Activated naive CD8-positive, alpha-beta T cell treated with anti-CD3 and anti-CD28 coated beads, Interleukin-2, amount 10 ng/mL, durations not matched to agents 7 days and 5 days (primary cell): ENCODE measurements at regions not wholly inside any gene's neighbourhood (a gene's known extent, or its start where the extent isn't known, plus 50 kb on each side); places are given as distances from the start of the nearest gene placed in this dataset.
"Not testable (repeated sequence)": the region's sequence is repeated elsewhere in the genome, so short reads cannot be mapped to it uniquely, and the experiment has no call there.

Experiments used
- ATAC-seq: fragments of 150-1000 bp; cut with Tn5 transposase; one replicate; pipeline ENCODE4 v1.10.0; 2021; ENCODE audit warnings: low read depth, moderate library complexity
- POLR2A ChIA-PET: fragments of 350-600 bp; sonication (Branson Sonifier 250); formaldehyde crosslinking; loops from one replicate; lab custom pipeline; 2021; ENCODE audit warnings: antibody characterized with exemption; lab: Charles Lee
- DNase-seq: peaks from one replicate; pipeline ENCODE4 v3.0.0; 2021
- H3K27ac Mint-ChIP-seq: one replicate; pipeline ENCODE4 v1.8.0; 2022; ENCODE audit warnings: mild to moderate bottlenecking, mixed read lengths
- H3K27me3 Mint-ChIP-seq: one replicate; pipeline ENCODE4 v1.8.0; 2022; ENCODE audit warnings: mild to moderate bottlenecking, moderate library complexity, mixed read lengths
- H3K36me3 Mint-ChIP-seq: one replicate; pipeline ENCODE4 v1.8.0; 2021; ENCODE audit warnings: mild to moderate bottlenecking, mixed read lengths
- H3K4me1 Mint-ChIP-seq: one replicate; pipeline ENCODE4 v1.8.0; 2021; ENCODE audit warnings: mixed read lengths
- H3K4me3 Mint-ChIP-seq: one replicate; pipeline ENCODE4 v1.8.0; 2022; ENCODE audit warnings: mild to moderate bottlenecking, moderate library complexity, mixed read lengths
- H3K9me3 Mint-ChIP-seq: one replicate; pipeline ENCODE4 v1.8.0; 2021; ENCODE audit warnings: mixed read lengths

DNA sequence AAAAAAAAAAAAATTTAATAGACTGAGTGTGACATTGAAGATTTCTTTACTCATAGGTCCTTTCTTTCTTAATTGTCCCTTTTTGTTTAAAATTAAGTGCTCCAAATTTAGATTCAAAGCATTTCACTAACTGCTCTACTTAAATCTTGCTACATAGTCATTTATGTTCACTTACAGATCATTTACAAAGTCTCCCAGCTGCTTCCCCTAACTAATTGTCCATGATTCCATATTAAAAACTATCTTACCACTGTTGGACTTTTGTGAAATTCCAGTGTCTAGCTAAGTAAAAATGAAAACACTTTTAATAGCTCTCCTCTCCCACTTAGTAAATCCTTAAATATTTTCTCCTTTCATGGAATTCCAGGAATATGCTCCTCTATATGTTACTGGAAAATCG, 850.5 kb downstream of the NR2F1-AS1 start:
- no peak for DNase-seq
- POLR2A ChIA-PET = no interaction called here
- Mint-ChIP-seq H3K27ac (no peak overlapping the region), H3K4me3 (no peak overlapping the region), H3K27me3 (no peaks in the 10 kb centered on the region), H3K9me3 (no peaks in the 10 kb centered on the region), H3K4me1 (no peaks in the 10 kb centered on the region), H3K36me3 (no peaks in the 10 kb centered on the region)
- no peak for ATAC-seq

DNA sequence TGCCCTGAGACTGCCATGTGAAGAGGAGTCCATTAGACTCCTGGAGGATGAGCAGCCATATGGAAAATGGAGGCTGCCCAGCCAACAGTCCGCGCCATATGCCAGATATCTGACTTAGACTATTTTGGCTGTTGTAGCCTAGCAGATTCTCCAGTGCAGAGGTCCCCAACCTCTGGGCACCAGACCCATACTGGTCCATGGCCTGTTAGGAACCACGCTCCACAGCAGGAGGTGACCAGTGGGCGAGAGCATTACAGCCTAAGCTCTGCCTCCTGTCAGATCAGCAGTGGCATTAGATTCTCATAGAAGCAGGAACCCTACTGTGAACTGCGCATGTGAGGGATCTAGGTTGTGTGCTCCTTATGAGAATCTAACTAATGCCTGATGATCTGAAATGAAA, 851.9 kb downstream of the NR2F1-AS1 start:
- no peaks in the 10 kb centered on the region for H3K9me3 Mint-ChIP-seq
- POLR2A ChIA-PET = no interaction called here
- H3K36me3 Mint-ChIP-seq = no peaks in the 10 kb centered on the region
- H3K27me3 Mint-ChIP-seq = no peaks in the 10 kb centered on the region
- H3K4me3 Mint-ChIP-seq = no peak overlapping the region
- DNase-seq = no peak
- no peak overlapping the region for H3K27ac Mint-ChIP-seq
- ATAC-seq = no peak
- no peaks in the 10 kb centered on the region for H3K4me1 Mint-ChIP-seq

DNA sequence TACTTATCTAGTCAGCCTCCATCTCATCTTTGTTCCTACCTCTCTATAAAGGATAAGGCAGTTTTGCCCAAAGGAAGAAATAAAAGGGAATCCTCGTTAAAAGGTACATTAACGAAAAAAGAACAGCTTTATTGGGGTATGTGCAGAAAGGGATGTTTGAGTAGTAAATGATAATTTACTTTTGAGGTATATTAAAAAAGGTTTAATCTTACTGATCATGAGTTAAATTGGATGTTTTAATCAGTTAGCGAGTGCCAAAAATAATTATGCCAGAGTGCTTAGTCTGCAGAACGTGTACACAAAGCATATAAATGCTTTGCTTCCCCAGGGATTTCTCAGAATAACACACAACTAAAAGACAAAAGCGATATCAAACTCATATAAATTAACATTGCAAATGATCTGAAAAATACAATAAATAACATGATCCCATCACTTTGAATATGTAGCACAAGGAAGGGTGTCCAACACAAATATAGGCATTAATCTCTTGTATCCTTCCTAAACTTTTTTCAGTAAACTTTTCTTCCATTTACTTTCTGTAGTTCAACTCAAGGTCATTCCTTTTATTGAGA, 865.0 kb downstream of the NR2F1-AS1 start:
- no peaks in the 10 kb centered on the region for H3K9me3 Mint-ChIP-seq
- H3K4me3 Mint-ChIP-seq = no peak overlapping the region
- no peaks in the 10 kb centered on the region for H3K4me1 Mint-ChIP-seq
- no peak overlapping the region for H3K27ac Mint-ChIP-seq
- DNase-seq = no peak
- no peaks in the 10 kb centered on the region for H3K36me3 Mint-ChIP-seq
- ATAC-seq = no peak
- H3K27me3 Mint-ChIP-seq = no peaks in the 10 kb centered on the region
- POLR2A ChIA-PET = no interaction called here

DNA sequence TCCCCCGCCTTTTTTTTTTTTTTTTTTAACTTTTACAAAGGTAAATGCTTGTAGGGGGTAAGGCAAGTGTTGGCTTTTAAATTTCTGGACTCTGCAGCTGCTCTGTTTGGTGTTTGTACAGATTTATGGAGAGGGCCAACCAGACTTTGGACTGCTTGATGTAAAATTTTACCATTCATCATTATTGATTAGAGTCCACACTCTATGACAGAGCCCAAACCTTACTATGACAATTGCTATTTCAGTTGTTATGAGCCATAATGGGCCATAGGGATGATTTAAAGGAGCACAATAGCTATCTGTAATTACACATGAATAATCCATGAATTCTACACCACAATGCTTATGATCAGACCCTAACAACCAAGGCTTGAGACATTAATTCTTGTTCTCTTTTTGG, 867.2 kb downstream of the NR2F1-AS1 start:
- no peak overlapping the region for H3K4me3 Mint-ChIP-seq
- no peaks in the 10 kb centered on the region for H3K27me3 Mint-ChIP-seq
- no peaks in the 10 kb centered on the region for H3K36me3 Mint-ChIP-seq
- DNase-seq = no peak
- no peak for ATAC-seq
- no peaks in the 10 kb centered on the region for H3K4me1 Mint-ChIP-seq
- POLR2A ChIA-PET = no interaction called here
- no peak overlapping the region for H3K27ac Mint-ChIP-seq
- H3K9me3 Mint-ChIP-seq = no peaks in the 10 kb centered on the region

DNA sequence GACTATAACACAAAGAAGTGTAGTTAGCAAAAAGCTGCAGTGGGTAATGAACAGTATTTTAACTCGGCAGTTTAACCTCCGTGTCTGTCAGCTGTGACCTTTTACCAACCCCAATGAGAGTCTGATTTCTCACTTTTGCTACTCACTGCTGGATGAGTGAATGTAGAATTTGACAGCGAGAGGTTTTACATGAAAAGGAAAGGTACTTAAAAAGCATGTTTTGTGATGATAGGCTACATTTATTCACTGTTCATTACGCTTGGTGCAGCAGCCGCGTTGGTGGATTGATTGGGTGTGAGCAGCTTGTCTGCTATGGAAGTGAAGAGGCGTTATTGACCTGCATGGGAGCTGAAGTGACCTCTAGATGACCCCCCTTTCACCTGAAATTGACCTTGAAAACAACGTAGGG, 867.7 kb downstream of the NR2F1-AS1 start:
- Mint-ChIP-seq H3K27me3 (no peaks in the 10 kb centered on the region), H3K4me1 (no peaks in the 10 kb centered on the region), H3K36me3 (no peaks in the 10 kb centered on the region), H3K9me3 (no peaks in the 10 kb centered on the region), H3K4me3 (no peak overlapping the region), H3K27ac (no peak overlapping the region)
- POLR2A ChIA-PET = no interaction called here
- DNase-seq (no peak), ATAC-seq (no peak)

DNA sequence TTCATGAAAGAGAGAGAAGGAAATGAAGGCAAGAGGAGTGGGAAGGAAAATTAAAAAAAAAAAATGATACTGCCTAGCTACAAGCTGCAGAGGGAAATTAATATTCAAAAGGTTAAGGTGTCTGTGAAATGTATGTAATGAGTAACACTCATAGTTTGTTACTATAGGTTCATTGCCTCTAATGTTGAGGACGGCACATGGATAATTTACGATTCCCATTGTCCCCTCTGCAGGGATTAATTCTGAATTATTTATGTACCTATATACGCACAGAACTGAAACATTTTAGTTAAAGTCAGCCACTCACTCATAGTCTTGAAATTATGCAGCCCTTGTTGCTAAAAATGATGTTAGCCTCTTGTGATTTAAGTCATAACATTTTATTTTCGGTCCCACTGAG, 869.1 kb downstream of the NR2F1-AS1 start:
- no peak for ATAC-seq
- DNase-seq = no peak
- H3K27ac Mint-ChIP-seq = no peak overlapping the region
- POLR2A ChIA-PET = no interaction called here
- no peaks in the 10 kb centered on the region for H3K4me1 Mint-ChIP-seq
- H3K36me3 Mint-ChIP-seq = no peaks in the 10 kb centered on the region
- H3K27me3 Mint-ChIP-seq = no peaks in the 10 kb centered on the region
- H3K9me3 Mint-ChIP-seq = no peaks in the 10 kb centered on the region
- no peak overlapping the region for H3K4me3 Mint-ChIP-seq

DNA sequence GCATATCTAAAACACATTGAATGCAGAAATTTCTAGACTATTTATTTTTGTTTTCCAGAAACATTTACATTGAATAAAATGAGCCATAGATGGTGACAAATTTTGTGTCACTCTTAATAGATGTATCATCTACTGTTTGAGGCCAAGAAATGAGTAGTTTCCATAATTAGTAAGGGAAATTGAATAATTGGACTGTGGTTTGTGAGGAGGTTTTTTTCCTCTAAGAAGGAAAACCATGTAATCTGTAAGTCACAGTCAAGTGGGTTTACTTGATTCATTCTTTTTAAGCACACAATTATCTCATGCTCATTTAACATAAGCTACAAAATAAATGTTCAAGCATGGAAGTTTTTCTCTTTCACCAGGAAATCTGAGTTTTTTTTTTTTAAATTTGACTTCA, 876.4 kb downstream of the NR2F1-AS1 start:
- no peaks in the 10 kb centered on the region for H3K27me3 Mint-ChIP-seq
- H3K36me3 Mint-ChIP-seq = no peaks in the 10 kb centered on the region
- no peak overlapping the region for H3K4me3 Mint-ChIP-seq
- POLR2A ChIA-PET = no interaction called here
- no peaks in the 10 kb centered on the region for H3K4me1 Mint-ChIP-seq
- no peak for ATAC-seq
- no peaks in the 10 kb centered on the region for H3K9me3 Mint-ChIP-seq
- no peak for DNase-seq
- no peak overlapping the region for H3K27ac Mint-ChIP-seq

DNA sequence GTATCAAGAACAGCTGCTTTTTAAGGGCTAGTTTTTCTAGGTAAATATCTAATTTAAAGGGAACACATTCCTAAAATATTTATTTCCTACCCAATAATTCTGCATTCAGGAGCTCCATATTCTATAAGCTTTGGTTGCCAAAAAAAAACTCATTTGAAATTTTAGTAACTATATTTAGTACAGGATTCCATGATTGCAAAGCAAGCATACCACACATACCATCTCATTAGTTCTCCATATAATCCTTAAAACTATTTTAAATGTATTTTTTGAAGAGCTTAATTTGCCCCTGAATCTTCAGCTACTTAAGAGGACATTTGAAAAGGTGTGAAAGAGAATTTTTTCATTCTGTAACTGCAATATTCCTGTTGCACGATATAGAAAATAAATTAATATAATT, 877.0 kb downstream of the NR2F1-AS1 start:
- Mint-ChIP-seq H3K36me3 (no peaks in the 10 kb centered on the region), H3K27ac (no peak overlapping the region), H3K27me3 (no peaks in the 10 kb centered on the region), H3K9me3 (no peaks in the 10 kb centered on the region), H3K4me3 (no peak overlapping the region), H3K4me1 (no peaks in the 10 kb centered on the region)
- no peak for DNase-seq
- POLR2A ChIA-PET = no interaction called here
- ATAC-seq = no peak

DNA sequence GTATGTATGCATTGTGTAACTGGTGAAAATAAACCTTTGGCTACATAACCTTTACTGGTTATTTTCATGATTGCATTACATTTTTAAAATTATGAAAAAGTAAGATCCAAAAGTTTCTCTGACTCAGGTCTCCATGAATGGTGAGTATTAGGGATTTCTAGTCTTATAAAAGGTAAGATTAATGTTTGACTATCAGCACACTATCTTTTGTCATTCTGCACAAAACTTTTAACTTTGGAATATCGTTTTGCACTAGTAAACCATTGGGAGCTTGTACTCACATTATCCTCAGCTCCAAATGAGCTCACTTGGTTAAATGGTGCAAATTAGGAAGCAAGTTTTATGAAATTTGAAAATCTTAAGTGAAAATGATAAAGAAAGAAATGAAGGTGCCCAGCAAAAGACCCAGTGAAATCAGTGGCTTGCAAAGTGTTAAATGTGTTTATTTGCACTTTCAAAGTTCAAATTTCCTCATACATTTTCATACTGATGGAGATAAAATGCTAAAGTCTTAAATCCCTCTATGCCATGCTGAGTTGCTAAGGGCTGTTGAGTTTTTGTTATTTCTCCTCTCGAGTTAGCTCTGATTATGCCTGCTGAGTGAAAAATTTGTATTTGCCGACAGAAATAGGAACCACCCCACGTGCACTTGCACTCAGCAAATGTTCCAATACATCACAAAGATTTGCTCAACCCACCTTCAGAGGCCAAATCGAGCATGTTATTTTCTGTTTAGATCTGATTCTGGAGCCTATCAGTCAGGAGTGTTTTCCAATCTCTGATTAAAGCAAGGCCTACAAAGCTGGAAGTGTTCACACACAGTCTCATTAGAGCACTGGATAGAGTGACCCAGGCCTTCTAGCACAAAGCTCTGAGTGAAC, 885.7 kb downstream of the NR2F1-AS1 start:
- no peak for DNase-seq
- Mint-ChIP-seq H3K27me3 (no peaks in the 10 kb centered on the region), H3K4me3 (no peak overlapping the region), H3K27ac (no peak overlapping the region), H3K9me3 (peaks cover 4% of the 10 kb centered on the region), H3K36me3 (no peaks in the 10 kb centered on the region), H3K4me1 (no peaks in the 10 kb centered on the region)
- POLR2A ChIA-PET = no interaction called here
- ATAC-seq = no peak

DNA sequence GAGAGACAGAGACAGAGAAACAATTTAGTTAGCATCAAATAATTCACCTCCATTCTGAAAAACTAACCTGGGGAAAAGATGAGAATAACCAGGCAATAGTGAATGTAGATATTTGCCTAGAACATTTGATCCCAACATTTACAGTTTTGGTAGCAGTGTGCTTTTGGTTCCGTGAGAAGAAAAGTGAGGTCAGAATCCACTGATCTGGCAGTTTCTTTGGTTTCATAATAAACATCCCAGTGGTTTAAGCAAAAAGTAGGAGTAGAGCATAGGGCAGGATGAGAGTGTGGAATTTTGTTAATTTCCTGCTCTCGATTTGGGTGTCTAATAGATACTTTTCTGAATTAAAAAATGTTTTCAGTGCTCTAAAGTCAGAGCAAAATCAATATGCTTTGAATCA, 887.0 kb downstream of the NR2F1-AS1 start:
- H3K36me3 Mint-ChIP-seq = no peaks in the 10 kb centered on the region
- no peak overlapping the region for H3K27ac Mint-ChIP-seq
- no peaks in the 10 kb centered on the region for H3K4me1 Mint-ChIP-seq
- POLR2A ChIA-PET = no interaction called here
- no peak overlapping the region for H3K4me3 Mint-ChIP-seq
- no peak for DNase-seq
- H3K27me3 Mint-ChIP-seq = no peaks in the 10 kb centered on the region
- H3K9me3 Mint-ChIP-seq = peaks cover 4% of the 10 kb centered on the region
- ATAC-seq = no peak

DNA sequence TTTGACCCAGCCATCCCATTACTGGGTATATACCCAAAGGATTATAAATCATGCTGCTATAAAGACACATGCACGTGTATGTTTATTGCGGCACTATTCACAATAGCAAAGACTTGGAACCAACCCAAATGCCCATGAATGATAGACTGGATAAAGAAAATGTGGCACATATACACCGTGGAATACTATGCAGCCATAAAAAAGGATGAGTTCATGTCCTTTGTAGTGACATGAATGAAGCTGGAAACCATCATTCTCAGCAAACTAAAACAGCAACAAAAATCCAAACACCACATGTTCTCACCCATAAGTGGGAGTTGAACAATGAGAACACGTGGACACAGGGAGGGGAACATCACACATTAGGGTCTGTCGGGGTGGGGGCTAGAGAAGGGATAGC, 889.1 kb downstream of the NR2F1-AS1 start:
- POLR2A ChIA-PET, H3K9me3 Mint-ChIP-seq, H3K27ac Mint-ChIP-seq, H3K36me3 Mint-ChIP-seq, ATAC-seq, H3K27me3 Mint-ChIP-seq, H3K4me1 Mint-ChIP-seq, H3K4me3 Mint-ChIP-seq, DNase-seq: not testable (repeated sequence)

DNA sequence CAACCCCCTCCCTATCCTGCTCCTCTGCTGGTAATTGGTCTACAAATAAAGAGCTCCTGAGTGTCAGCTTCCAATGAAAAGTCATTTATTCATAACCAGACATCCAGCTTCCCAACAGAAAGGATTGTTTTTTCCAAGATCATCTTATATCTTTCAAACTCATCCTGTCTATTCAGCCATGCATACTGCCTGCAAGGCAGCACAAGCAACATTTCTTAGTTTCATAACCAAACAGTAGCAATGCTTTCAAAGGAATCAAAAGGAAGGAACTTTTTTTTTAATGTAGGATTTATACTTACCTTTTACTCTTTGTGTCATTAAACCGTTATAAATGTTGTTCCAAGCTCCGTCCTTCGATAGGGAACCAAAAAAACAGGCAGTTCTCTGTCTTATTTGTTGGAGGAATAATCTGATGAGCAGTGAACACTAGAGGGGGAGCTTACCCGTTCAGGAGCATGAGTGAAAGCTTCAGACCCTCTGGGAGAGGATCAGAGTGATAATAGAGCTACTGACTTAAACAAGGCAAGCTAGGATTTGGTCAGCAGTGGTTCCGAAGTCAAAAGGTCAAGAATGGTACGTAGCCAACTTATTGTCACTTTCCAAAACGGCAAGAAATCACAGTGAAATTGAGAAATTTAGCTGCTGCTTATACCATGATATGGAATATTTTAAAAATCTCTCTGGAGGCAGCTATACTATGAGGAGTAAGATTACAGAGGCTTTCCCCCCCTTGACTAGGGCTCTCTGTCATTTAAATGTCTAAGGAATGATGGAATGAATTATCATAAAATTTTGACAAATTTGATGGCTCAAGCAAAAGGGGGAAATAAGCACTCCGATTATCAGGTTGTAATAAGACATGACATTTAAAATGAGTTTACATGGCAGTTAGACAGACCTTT, 892.9 kb downstream of the NR2F1-AS1 start:
- no peak for ATAC-seq
- POLR2A ChIA-PET = no interaction called here
- Mint-ChIP-seq H3K9me3 (peaks cover 6% of the 10 kb centered on the region), H3K27me3 (no peaks in the 10 kb centered on the region), H3K4me3 (no peak overlapping the region), H3K27ac (no peak overlapping the region), H3K4me1 (no peaks in the 10 kb centered on the region), H3K36me3 (no peaks in the 10 kb centered on the region)
- no peak for DNase-seq

DNA sequence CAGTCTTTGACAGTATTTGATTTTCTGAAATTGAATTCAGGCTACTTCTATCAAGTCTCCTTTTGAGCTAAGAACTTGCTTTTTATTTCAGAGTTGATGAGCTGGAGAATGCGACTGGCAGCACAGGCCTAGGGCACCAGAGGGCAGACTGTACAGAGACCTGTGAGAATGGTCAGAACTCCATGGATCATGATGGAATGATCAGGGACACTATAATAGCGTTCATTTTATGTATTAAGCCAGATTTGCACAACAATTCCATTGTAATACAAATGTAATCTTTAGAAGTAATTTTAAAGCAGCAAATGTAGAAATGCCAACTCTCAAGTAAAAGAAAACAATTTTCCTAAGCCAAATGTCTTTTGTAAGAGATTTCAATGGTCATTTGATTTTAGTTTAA, 902.4 kb downstream of the NR2F1-AS1 start:
- POLR2A ChIA-PET = no interaction called here
- Mint-ChIP-seq H3K4me3 (no peak overlapping the region), H3K36me3 (no peaks in the 10 kb centered on the region), H3K4me1 (no peaks in the 10 kb centered on the region), H3K9me3 (peaks cover 4% of the 10 kb centered on the region), H3K27ac (no peak overlapping the region), H3K27me3 (no peaks in the 10 kb centered on the region)
- DNase-seq (no peak), ATAC-seq (no peak)
